Activated T-cell treated with anti-CD3 and anti-CD28 coated beads, Interleukin-2, amount 50 U/mL, for 24 hours (primary cell): ENCODE measurements at regions not wholly inside any gene's neighbourhood (a gene's known extent, or its start where the extent isn't known, plus 50 kb on each side); places are given as distances from the start of the nearest gene placed in this dataset.

Experiments used
- DNase-seq: peaks from one replicate; pipeline ENCODE4 v3.0.0-alpha.2; 2020
- H3K27ac Mint-ChIP-seq: 2 replicates; pipeline ENCODE4 v1.8.0; 2020; ENCODE audit warnings: mild to moderate bottlenecking, mixed read lengths
- H3K27me3 Mint-ChIP-seq: 2 replicates; pipeline ENCODE4 v1.8.0; 2020; ENCODE audit warnings: mixed read lengths
- H3K36me3 Mint-ChIP-seq: 2 replicates; pipeline ENCODE4 v1.8.0; 2020; ENCODE audit warnings: low read depth, mixed read lengths
- H3K4me1 Mint-ChIP-seq: 2 replicates; pipeline ENCODE4 v1.8.0; 2020; ENCODE audit warnings: low read depth, mixed read lengths
- H3K4me3 Mint-ChIP-seq: 2 replicates; pipeline ENCODE4 v1.8.0; 2020; ENCODE audit warnings: mild to moderate bottlenecking, moderate library complexity, mixed read lengths
- H3K9me3 Mint-ChIP-seq: 2 replicates; pipeline ENCODE4 v1.8.0; 2020; ENCODE audit warnings: mixed read lengths

DNA sequence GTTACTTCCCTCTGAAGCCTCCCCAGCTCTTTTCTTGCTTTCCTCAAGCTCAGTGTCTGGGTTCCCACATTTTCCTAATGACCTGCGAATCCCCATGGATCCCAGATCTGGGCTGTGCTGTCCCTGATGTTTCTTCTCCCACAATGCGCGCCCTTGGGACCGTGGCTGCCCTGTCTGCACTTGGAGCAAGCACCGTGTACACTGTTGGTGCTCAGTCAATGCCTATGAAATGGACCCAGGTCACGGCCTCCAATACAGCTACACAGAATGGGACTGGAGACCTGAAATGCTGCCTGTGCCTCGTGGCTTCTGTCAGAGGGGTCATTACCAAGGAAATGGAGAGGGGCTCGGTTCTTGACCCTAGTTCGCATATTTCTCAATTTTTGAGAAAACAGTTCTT is 160.1 kb upstream of the SOX1 start:
- Mint-ChIP-seq H3K9me3 (peaks cover 2% of the 10 kb centered on the region), H3K36me3 (no peaks in the 10 kb centered on the region), H3K27ac (no peak overlapping the region), H3K4me1 (no peaks in the 10 kb centered on the region), H3K27me3 (no peaks in the 10 kb centered on the region), H3K4me3 (no peak overlapping the region)
- no peak for DNase-seq

DNA sequence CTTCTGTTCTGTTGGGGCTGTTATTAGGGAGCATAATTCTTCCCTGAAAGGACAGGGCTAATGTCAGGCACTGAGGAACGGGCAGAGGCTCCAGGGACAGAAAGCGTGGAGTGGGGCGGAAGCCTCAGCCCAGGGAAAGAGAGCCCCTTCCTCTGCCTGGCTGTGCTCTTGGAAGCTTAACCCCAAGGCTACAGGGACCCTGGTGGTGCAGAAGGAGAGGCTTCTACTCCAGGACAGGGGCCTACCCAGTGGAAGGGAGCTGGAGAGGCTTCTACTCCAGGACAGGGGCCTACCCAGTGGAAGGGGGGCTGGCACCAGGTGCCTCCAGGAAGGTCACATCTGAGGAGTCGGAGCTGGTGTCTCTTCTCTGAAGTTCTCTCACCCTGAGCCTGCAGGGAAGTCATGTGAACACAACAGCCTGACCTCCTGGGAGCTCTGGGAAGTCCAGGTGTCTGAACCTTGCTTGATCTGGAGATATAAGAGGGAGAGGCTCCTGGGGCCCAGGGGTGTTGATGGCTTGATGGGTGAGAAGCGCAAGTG is 159.5 kb upstream of the SOX1 start:
- H3K27me3 Mint-ChIP-seq, result no peaks in the 10 kb centered on the region
- no peak overlapping the region for H3K4me3 Mint-ChIP-seq
- no peak for DNase-seq
- H3K36me3 Mint-ChIP-seq, result no peaks in the 10 kb centered on the region
- H3K27ac Mint-ChIP-seq, result no peak overlapping the region
- H3K9me3 Mint-ChIP-seq, result peaks cover 2% of the 10 kb centered on the region
- H3K4me1 Mint-ChIP-seq, result no peaks in the 10 kb centered on the region

DNA sequence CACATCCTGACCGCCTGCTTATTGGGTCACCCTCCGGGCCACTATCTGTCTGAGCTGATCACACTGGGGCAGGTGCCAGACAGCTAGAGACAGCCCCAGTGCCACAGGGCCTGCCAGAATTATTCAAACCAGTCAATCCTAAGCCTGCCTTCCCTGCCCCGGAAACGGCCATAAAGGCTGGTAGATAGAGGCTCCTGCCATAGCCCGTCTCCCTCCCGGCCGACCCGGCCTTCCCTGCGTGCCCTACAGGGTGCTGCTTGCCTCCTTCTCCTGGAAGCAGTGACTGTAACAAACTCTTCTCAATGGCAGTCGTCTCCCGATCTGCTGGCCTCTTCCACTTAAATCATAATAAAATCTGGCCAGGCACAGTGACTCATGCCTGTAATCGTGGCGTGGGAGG is 158.6 kb upstream of the SOX1 start:
- H3K36me3 Mint-ChIP-seq, result no peaks in the 10 kb centered on the region
- DNase-seq, result no peak
- H3K4me1 Mint-ChIP-seq, result no peaks in the 10 kb centered on the region
- H3K27me3 Mint-ChIP-seq, result no peaks in the 10 kb centered on the region
- no peak overlapping the region for H3K4me3 Mint-ChIP-seq
- peaks cover 2% of the 10 kb centered on the region for H3K9me3 Mint-ChIP-seq
- no peak overlapping the region for H3K27ac Mint-ChIP-seq

DNA sequence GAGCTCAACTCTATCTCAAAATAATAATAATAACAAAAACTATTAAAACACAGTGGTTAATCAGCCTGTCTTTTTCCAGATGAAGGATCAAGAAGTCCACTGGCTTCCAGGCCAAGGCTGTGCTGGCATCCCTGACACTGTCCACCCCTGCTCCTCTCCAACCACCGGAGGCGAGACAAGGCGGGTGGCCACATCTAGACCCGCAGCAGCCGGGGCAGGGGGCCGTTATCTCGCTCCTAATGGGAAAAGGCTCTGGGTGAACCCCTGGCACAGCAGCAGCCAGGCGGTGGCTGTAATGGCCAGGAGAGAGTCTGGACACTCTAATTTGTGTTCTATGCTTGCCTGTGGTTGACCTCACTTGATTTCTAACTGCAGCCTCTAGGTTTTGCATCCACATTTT is 158.0 kb upstream of the SOX1 start:
- Mint-ChIP-seq H3K4me1 (no peaks in the 10 kb centered on the region), H3K4me3 (no peak overlapping the region), H3K9me3 (peaks cover 2% of the 10 kb centered on the region), H3K27me3 (no peaks in the 10 kb centered on the region), H3K27ac (no peak overlapping the region), H3K36me3 (no peaks in the 10 kb centered on the region)
- no peak for DNase-seq

DNA sequence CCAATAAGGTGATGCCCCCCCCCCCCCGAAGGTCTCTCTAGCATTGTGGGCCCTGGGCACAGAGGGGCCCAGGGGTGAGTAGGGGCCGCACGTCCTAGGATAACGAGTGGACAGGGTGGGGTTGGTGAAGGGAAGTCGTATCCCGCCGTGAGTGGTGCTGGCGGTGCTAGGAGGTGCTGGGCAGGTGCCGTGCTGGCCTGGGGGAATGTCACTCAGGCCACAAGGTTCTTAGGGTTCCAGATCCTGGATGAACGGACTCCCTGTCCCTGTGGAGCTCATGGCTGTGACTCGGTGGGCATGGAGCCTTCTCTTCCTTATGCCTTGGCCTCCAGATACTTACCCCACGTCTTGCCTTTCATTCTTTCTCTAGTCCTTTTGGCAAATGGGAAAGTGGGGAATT is 157.4 kb upstream of the SOX1 start:
- Mint-ChIP-seq H3K4me3 (no peak overlapping the region), H3K27me3 (no peaks in the 10 kb centered on the region), H3K4me1 (no peaks in the 10 kb centered on the region), H3K27ac (no peak overlapping the region), H3K36me3 (no peaks in the 10 kb centered on the region), H3K9me3 (peaks cover 2% of the 10 kb centered on the region)
- DNase-seq, result no peak

DNA sequence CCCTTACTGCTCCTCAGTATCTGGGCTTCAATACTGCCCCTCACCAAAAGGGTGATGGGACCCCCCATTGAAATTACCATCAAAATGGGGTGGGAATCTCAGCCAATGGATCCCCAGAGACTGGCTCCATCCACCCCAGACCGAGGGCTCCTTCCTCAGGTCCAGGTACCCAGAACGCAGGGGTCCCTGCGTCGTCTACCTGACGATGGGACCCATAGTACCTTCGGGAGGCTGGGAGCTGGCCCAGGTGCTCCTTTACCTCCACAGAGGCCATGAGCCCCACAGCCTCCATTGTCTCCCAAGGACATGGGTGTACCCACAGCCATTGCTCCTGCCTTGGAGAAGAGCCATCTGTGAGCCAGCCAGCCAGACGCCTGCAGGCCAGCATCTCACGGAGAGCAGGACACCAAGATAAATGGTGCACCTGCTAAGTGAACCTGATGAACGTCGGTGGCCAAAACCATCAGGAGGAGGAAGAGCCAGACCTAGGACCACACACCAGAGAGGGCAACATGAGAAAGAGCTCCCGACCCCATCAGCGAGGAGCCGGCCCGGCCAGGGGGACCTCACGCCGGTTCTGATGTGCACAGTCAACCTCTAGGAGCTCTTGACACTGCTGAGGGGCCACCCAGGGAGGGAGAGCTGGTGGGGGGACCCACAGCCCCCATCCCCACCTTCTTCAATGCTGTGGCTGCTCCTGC is 156.8 kb upstream of the SOX1 start:
- no peak overlapping the region for H3K27ac Mint-ChIP-seq
- H3K9me3 Mint-ChIP-seq, result peaks cover 2% of the 10 kb centered on the region
- H3K4me1 Mint-ChIP-seq, result no peaks in the 10 kb centered on the region
- H3K36me3 Mint-ChIP-seq, result no peaks in the 10 kb centered on the region
- DNase-seq, result no peak
- H3K4me3 Mint-ChIP-seq, result no peak overlapping the region
- H3K27me3 Mint-ChIP-seq, result no peaks in the 10 kb centered on the region

DNA sequence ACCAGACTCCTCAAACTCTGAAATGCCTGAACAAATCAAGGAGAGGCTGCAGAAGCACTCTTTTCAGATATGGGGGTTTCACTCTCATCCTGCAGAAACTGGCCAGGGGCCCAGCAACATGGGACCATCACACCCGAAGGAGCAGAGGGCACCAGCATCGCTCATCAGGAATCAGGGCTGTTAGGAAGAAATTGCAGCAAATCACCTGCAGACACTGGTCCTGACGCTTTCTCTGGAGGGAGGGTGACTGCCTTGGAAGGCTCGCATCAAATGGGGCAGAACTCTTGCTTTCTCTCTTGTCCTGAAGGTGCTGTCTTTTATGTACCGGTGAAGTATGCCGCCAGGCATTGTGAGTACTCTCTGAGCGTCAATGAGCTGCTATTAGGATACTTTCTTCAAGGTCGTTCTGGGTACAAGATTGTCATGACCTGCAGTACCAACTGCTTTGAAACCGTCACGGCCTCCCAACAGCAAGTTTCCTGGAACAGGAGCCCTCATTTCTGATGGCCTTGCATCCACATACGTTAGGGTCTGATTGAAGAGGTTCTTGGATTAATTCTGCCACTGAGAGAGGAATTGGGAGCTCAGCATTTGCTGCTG is 155.7 kb upstream of the SOX1 start:
- no peaks in the 10 kb centered on the region for H3K27me3 Mint-ChIP-seq
- H3K27ac Mint-ChIP-seq, result no peak overlapping the region
- no peaks in the 10 kb centered on the region for H3K9me3 Mint-ChIP-seq
- H3K36me3 Mint-ChIP-seq, result no peaks in the 10 kb centered on the region
- no peak overlapping the region for H3K4me3 Mint-ChIP-seq
- H3K4me1 Mint-ChIP-seq, result no peaks in the 10 kb centered on the region
- no peak for DNase-seq

DNA sequence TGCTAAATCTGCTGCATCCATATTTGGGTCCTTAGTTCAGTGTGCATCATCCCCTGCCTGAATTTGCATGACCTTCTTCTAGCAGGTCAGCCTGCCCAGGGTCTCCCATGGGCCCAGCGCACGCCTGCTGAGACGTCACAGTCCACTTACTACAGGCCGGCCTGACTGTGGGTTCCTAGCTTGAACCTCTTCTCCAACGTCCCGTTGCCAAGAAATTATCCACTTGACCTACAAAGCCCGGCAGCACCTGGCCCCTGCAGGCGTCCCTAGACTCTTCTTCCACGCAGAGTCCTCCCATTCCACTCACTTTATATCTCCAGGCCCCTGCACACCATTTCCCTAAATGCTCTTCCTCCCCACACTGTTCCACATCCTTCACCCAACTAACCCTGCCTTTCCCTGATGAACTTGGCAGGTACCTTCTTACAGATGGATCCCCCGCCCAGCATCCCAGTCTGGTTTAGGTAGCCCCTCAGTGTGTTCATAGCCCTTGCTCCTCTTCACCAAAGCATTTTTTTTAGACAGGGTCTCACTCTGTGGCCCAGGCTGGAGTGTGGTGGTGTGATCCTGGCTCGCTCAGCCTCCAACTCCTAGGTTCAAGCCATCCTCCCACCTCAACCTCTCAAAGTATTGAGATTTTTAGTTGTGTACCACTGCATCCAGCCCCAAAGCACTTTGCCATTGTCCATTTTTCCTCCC is 155.0 kb upstream of the SOX1 start:
- Mint-ChIP-seq H3K27ac (no peak overlapping the region), H3K27me3 (no peaks in the 10 kb centered on the region), H3K4me1 (no peaks in the 10 kb centered on the region), H3K9me3 (no peaks in the 10 kb centered on the region), H3K36me3 (no peaks in the 10 kb centered on the region), H3K4me3 (no peak overlapping the region)
- DNase-seq, result no peak

DNA sequence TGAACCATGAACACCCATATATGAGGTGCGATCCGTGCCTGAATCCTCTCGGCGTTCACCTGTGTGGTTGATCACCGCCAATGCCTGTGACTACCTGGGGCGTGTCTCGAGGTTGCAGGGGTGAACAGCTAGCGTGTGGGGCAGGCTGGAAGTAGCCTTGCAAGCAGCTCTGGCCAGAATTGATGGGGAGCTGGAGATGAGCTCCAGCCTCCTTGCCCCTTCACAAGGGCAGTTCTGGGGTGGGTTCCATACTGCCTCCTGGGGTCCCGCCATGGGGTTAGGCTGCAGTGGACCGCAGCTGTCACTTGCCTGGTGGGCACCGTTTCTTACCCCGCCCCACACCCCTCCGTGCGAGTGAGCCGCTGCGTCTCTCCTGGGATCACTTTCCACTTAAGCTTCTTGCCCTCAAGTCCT is 154.5 kb upstream of the SOX1 start:
- Mint-ChIP-seq H3K9me3 (no peaks in the 10 kb centered on the region), H3K27ac (no peak overlapping the region), H3K4me1 (no peaks in the 10 kb centered on the region), H3K36me3 (no peaks in the 10 kb centered on the region), H3K27me3 (no peaks in the 10 kb centered on the region), H3K4me3 (no peak overlapping the region)
- no peak for DNase-seq

DNA sequence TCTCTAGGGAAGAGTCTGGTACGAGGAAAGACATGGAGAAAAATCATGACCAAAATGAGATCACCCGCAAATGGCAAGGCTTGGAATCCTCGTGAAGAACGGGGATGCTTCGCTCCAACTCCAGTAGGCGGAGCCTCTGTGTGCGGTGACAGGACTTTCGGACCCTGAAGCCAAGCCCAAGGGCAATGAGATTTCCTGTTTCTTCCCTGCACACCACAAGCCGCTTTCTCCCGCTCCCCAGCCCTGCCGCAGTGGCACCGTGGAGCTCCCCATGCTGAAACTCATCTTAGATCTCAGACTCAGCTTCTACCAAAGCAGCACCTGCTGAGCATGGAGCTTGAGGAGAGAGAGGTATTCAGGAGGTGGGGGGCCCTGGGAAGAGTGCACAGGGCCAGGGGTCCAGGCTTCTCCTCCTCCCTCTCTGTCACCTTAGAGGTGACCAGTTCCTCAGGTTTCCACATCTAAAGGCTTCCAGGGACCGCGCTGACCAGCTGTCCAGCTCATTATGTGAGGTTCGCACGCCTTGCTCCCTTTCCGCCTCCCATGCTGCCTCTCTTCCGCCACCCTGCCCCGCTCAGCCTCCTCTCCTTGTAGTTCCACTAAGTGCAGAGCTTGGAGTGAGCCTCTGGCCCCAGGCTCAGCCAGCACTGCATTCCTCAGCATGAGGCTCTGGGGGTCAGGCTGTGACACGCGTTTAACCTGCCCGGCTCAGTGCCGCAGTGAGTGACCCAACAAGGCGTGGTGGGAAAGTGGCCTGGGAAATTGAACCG is 153.8 kb upstream of the SOX1 start:
- DNase-seq, result no peak
- no peaks in the 10 kb centered on the region for H3K36me3 Mint-ChIP-seq
- H3K4me1 Mint-ChIP-seq, result no peaks in the 10 kb centered on the region
- H3K27ac Mint-ChIP-seq, result no peak overlapping the region
- no peaks in the 10 kb centered on the region for H3K9me3 Mint-ChIP-seq
- H3K4me3 Mint-ChIP-seq, result no peak overlapping the region
- H3K27me3 Mint-ChIP-seq, result no peaks in the 10 kb centered on the region

DNA sequence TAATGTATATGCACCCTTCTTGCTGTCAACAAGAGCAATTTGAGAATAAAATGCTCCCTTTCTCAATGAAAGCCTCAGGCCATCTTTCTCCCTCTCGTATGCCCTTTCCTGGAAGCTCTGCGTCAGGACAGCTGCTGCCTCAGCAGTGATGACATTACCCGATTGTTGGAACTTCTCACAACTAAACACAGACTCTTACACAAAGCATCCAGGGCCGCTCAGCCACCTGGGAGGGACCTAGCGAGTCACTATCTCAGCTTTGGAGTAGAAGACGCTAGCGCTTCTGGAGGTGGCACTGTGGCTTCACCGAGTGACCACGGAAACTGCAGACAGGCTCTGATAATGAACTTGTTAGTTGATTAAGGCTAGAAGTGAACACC is 153.2 kb upstream of the SOX1 start:
- Mint-ChIP-seq H3K27me3 (no peaks in the 10 kb centered on the region), H3K27ac (no peak overlapping the region), H3K4me1 (no peaks in the 10 kb centered on the region), H3K36me3 (no peaks in the 10 kb centered on the region), H3K9me3 (no peaks in the 10 kb centered on the region), H3K4me3 (no peak overlapping the region)
- DNase-seq, result no peak

DNA sequence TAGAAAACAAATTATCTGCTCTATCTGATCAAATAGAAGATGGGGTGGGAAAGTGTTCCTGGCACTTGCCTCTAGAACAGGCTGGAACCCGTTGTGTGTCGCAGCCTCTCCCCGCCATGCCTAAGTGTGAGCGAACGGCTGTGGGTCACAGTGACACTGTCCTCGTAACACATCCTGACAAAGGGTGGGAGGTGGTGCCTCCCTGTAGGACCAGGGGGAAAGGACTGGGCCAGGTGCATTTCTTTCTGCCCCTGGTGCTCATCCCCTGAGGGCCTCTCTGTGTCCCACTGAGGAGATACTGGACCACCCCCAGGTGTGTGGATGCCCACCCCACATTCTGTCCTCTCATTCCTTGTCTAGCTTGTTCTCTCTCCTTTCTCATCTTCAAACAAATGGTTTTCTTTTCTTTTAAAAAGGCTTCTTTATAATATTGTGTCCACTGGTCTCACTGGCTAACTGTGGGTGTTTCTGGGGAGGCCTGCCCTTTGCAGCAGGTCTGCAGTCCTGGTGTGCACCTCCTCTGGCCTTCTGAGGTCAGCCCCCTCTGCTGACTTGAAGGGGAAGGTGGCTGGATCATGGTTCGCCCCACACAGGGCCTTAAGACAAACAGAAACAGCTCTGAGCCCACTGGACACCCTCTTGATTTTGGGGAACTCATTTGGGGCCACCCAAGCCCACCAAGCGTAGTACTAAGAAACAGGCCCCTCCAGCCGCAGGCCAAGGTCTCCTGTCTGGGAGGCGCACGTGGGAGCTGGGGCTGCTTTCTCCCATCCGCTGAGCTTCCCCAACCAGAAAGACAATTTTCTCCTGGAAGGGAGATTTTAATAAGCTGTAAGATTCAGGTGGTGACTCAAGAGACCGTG is 152.5 kb upstream of the SOX1 start:
- Mint-ChIP-seq H3K27me3 (no peaks in the 10 kb centered on the region), H3K27ac (no peak overlapping the region), H3K9me3 (no peaks in the 10 kb centered on the region), H3K36me3 (no peaks in the 10 kb centered on the region), H3K4me1 (no peaks in the 10 kb centered on the region), H3K4me3 (no peak overlapping the region)
- no peak for DNase-seq

DNA sequence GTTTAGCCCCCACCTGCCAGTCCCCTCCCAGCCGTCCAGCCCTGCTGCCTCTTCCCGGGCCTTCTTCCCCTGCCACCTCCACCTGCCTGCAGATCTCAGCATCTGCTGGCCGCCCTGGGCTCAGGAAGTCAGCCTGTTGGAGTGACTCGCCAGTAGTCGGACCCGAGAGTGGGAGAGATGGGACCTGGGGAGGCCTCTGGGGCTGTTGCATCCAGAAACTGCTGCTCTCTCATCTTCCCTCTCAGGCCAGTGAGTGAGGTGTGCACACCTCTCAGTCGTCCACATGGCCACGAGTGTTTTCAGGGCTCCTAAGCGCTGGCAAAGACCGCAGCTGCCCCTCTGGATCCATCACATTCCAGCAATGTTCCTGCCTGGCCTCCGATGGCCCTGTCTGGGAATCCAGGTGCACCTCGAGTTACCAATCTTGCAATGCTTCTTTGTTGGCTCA is 151.8 kb upstream of the SOX1 start:
- Mint-ChIP-seq H3K36me3 (no peaks in the 10 kb centered on the region), H3K27me3 (no peaks in the 10 kb centered on the region), H3K4me1 (no peaks in the 10 kb centered on the region), H3K27ac (no peak overlapping the region), H3K4me3 (no peak overlapping the region), H3K9me3 (no peaks in the 10 kb centered on the region)
- no peak for DNase-seq

DNA sequence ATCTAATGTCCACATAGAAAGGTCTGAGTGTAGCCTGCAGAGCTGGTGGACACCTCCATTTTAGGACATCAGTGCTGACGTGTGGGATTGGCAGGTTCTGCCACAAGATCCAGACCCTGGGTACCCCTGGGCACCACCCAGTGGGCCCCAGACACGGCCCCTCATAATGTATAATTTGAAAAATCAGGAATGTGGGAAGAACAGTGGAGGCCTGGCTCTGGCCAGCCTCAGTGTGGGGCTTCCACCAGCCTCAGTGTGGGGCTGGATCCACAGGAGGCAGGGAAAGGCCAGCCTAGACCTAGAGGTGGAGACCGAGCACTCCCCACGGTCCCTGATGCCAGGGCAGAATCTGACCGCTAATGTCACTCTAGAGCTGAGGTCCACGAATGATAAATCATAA is 150.7 kb upstream of the SOX1 start:
- Mint-ChIP-seq H3K4me1 (no peaks in the 10 kb centered on the region), H3K36me3 (no peaks in the 10 kb centered on the region), H3K27me3 (no peaks in the 10 kb centered on the region), H3K27ac (no peak overlapping the region), H3K4me3 (no peak overlapping the region), H3K9me3 (no peaks in the 10 kb centered on the region)
- no peak for DNase-seq
